Neuron (in vitro differentiated cells): ENCODE measurements at regions not wholly inside any gene's neighbourhood (a gene's known extent, or its start where the extent isn't known, plus 50 kb on each side); places are given as distances from the start of the nearest gene placed in this dataset.
"Not testable (repeated sequence)": the region's sequence is repeated elsewhere in the genome, so short reads cannot be mapped to it uniquely, and the experiment has no call there.

Source experiments
- H2AFZ ChIP-seq: one replicate; pipeline ENCODE4 v1.6.1; 2013; ENCODE audit warnings: low read depth, mild to moderate bottlenecking, inconsistent platforms, low read length, moderate library complexity
- H3K27me3 ChIP-seq: one replicate; pipeline ENCODE4 v1.6.1; 2013; ENCODE audit warnings: low read length; ENCODE audit not compliant: insufficient read depth
- H3K36me3 ChIP-seq: one replicate; pipeline ENCODE4 v1.6.1; 2013; ENCODE audit warnings: low read length; ENCODE audit not compliant: insufficient read depth
- H3K4me1 ChIP-seq: one replicate; pipeline ENCODE4 v1.6.1; 2013; ENCODE audit warnings: low read length; ENCODE audit not compliant: insufficient read depth
- H3K4me3 ChIP-seq: 2 replicates; pipeline ENCODE4 v1.5.1; 2013; ENCODE audit warnings: mild to moderate bottlenecking, low read length, moderate library complexity
- H3K9me3 ChIP-seq: one replicate; pipeline ENCODE4 v1.6.1; 2013; ENCODE audit warnings: low read length

GRCh38 chr4:4659871-4660651 lies 118.2 kb upstream of the STX18 start:
- Histone ChIP-seq H2AFZ (no peak overlapping the region), H3K27me3 (no peaks in the 10 kb centered on the region), H3K36me3 (no peaks in the 10 kb centered on the region), H3K4me1 (no peaks in the 10 kb centered on the region), H3K9me3 (no peaks in the 10 kb centered on the region), H3K4me3 (no peak overlapping the region)

DNA sequence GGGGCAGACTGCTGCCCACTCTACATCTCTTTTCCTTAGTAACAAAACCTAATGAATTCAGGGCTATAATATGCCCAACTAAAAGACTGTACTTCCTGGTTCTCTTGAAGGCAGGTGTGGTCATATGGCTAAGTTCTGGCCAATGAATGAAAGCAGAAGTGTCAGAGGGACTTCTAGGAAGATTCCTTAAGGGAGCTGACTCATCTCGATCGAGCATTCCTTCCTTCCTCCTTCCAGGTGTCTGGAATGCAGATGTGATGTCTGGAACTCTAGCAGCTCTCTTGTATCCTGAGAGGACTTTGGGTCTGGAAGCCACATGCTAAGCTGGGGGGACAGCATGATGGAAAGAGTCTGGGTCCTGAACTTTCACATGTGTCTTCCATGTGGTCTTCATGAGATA lies 116.2 kb upstream of the STX18 start:
- no peaks in the 10 kb centered on the region for H3K27me3 ChIP-seq

GRCh38 chr4:4656977-4657376 lies 115.1 kb upstream of the STX18 start:
- H3K27me3 ChIP-seq, result no peaks in the 10 kb centered on the region
- H3K4me1 ChIP-seq, result no peaks in the 10 kb centered on the region
- H3K9me3 ChIP-seq, result no peaks in the 10 kb centered on the region
- no peaks in the 10 kb centered on the region for H3K36me3 ChIP-seq
- H2AFZ ChIP-seq, result no peak overlapping the region
- no peak overlapping the region for H3K4me3 ChIP-seq

More for the DNA sequence above, 116.2 kb upstream of the STX18 start:
- Histone ChIP-seq H3K4me3 (no peak overlapping the region), H3K36me3 (no peaks in the 10 kb centered on the region), H3K9me3 (no peaks in the 10 kb centered on the region), H2AFZ (no peak overlapping the region), H3K4me1 (no peaks in the 10 kb centered on the region)

- H3K36me3 ChIP-seq, result no peaks in the 10 kb centered on the region
- H3K9me3 ChIP-seq, result no peaks in the 10 kb centered on the region
- no peak overlapping the region for H3K4me3 ChIP-seq
- no peaks in the 10 kb centered on the region for H3K27me3 ChIP-seq
- no peaks in the 10 kb centered on the region for H3K4me1 ChIP-seq
- H2AFZ ChIP-seq, result no peak overlapping the region
Measured at GRCh38 chr4:4655901-4656300, 114.1 kb upstream of the STX18 start.

DNA sequence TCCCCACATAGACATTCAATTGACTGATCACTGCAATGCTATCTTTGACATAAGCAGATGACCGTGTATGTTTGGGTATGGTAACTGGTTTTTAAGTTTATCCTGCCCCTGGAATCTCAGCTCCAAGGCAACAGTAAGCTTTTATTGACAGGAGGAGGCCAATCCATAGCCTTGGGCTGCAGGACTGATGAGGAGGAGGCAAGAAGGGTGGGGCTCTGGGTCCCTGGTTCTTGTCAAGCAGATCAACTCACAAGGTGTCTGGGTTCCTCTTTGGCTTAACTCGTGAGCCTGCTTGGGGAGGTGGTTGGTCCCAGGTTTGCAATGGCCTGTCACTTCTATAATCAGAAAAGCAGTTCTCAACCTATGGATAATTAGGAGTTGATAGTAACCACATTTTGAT lies 113.2 kb upstream of the STX18 start:
- H3K4me1 ChIP-seq, result no peaks in the 10 kb centered on the region
- H3K27me3 ChIP-seq, result no peaks in the 10 kb centered on the region
- H2AFZ ChIP-seq, result no peak overlapping the region
- no peak overlapping the region for H3K4me3 ChIP-seq
- H3K36me3 ChIP-seq, result no peaks in the 10 kb centered on the region
- no peaks in the 10 kb centered on the region for H3K9me3 ChIP-seq

GRCh38 chr4:4651811-4652755 lies 110.2 kb upstream of the STX18 start:
- Histone ChIP-seq H3K9me3 (no peaks in the 10 kb centered on the region), H2AFZ (no peak overlapping the region), H3K4me3 (no peak overlapping the region), H3K36me3 (no peaks in the 10 kb centered on the region), H3K4me1 (no peaks in the 10 kb centered on the region), H3K27me3 (no peaks in the 10 kb centered on the region)

GRCh38 chr4:4647041-4647440 lies 105.2 kb upstream of the STX18 start:
- H3K27me3 ChIP-seq, result no peaks in the 10 kb centered on the region
- no peaks in the 10 kb centered on the region for H3K9me3 ChIP-seq

GRCh38 chr4:4645743-4646142 lies 103.9 kb upstream of the STX18 start:
- no peaks in the 10 kb centered on the region for H3K9me3 ChIP-seq
- peaks cover 19% of the 10 kb centered on the region for H3K4me1 ChIP-seq

More at GRCh38 chr4:4647041-4647440, 105.2 kb upstream of the STX18 start:
- no peaks in the 10 kb centered on the region for H3K36me3 ChIP-seq
- peaks cover 6% of the 10 kb centered on the region for H3K4me1 ChIP-seq
- no peak overlapping the region for H3K4me3 ChIP-seq
- no peak overlapping the region for H2AFZ ChIP-seq

GRCh38 chr4:4644277-4644676 lies 102.4 kb upstream of the STX18 start:
- not testable (repeated sequence) for H3K27me3 ChIP-seq, H3K9me3 ChIP-seq, H3K36me3 ChIP-seq, H2AFZ ChIP-seq, H3K4me3 ChIP-seq
- peaks cover 22% of the 10 kb centered on the region for H3K4me1 ChIP-seq

More at GRCh38 chr4:4645743-4646142, 103.9 kb upstream of the STX18 start:
- Histone ChIP-seq H3K27me3 (no peaks in the 10 kb centered on the region), H3K4me3 (no peak overlapping the region), H3K36me3 (no peaks in the 10 kb centered on the region), H2AFZ (no peak overlapping the region)

GRCh38 chr4:4643743-4644142 lies 101.9 kb upstream of the STX18 start:
- not testable (repeated sequence) for H3K27me3 ChIP-seq, H2AFZ ChIP-seq, H3K36me3 ChIP-seq, H3K4me3 ChIP-seq, H3K9me3 ChIP-seq
- H3K4me1 ChIP-seq, result peaks cover 22% of the 10 kb centered on the region

- no peaks in the 10 kb centered on the region for H3K9me3 ChIP-seq
- H3K4me1 ChIP-seq, result peaks cover 22% of the 10 kb centered on the region
- no peak overlapping the region for H2AFZ ChIP-seq
- no peak overlapping the region for H3K4me3 ChIP-seq
- no peaks in the 10 kb centered on the region for H3K27me3 ChIP-seq
- no peaks in the 10 kb centered on the region for H3K36me3 ChIP-seq
Measured at GRCh38 chr4:4643306-4643705, 101.5 kb upstream of the STX18 start.

- Histone ChIP-seq H3K4me3 (no peak overlapping the region), H3K9me3 (no peaks in the 10 kb centered on the region), H3K27me3 (no peaks in the 10 kb centered on the region), H3K36me3 (no peaks in the 10 kb centered on the region), H3K4me1 (peaks cover 22% of the 10 kb centered on the region), H2AFZ (no peak overlapping the region)
Measured at GRCh38 chr4:4642496-4643000, 100.7 kb upstream of the STX18 start.
